ENCODE measurements at regions not wholly inside any gene's neighbourhood (a gene's known extent, or its start where the extent isn't known, plus 50 kb on each side); places are given as distances from the start of the nearest gene placed in this dataset.

DNA sequence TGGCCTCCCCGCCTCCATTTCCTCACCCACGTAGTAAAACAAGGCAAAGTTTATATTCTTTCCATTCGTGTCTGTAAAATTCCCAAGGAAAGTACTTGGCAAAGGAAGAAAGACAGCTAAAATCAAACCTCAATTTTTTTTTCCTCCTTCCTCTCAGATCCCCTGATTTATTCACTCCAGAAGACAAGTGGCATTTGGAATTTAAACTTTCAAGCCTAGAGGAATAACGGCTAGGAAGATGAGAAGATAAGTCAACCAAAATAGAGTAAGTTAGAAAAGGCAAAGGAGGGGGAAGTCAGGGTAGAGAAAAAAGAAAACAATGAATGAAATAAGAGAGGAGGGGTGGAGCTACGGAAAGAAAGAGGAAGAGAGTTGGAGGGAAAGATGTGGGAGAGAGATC lies 198.9 kb upstream of the PIK3C3 start:
- in situ Hi-C loops (cut with MboI; ENCODE audit: low pct_ligation_motif_present in 1 of 4, low pct_unique_long_range_greater_than_20kb in 1 of 4, low sequenced_read_pairs in 3 of 4): no loop called here
- H3K4me1 ChIP-seq: no peaks in the 10 kb centered on the region
- no peak for DNase-seq
- no peak overlapping the region for H3K4me3 ChIP-seq
- 50 to 70% methylated on average over 4 to 5 of the region's 5 CpGs for WGBS, 2 donors (ENCODE audit: low coverage in 1 of 2)
- no peak for TF ChIP-seq POLR2A (IDR thresholded peaks at IDR 0.05)
- TF ChIP-seq, protein P1, sequence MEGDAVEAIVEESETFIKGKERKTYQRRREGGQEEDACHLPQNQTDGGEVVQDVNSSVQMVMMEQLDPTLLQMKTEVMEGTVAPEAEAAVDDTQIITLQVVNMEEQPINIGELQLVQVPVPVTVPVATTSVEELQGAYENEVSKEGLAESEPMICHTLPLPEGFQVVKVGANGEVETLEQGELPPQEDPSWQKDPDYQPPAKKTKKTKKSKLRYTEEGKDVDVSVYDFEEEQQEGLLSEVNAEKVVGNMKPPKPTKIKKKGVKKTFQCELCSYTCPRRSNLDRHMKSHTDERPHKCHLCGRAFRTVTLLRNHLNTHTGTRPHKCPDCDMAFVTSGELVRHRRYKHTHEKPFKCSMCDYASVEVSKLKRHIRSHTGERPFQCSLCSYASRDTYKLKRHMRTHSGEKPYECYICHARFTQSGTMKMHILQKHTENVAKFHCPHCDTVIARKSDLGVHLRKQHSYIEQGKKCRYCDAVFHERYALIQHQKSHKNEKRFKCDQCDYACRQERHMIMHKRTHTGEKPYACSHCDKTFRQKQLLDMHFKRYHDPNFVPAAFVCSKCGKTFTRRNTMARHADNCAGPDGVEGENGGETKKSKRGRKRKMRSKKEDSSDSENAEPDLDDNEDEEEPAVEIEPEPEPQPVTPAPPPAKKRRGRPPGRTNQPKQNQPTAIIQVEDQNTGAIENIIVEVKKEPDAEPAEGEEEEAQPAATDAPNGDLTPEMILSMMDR (IDR thresholded peaks at IDR 0.05): no peak
- no peak for TF ChIP-seq POLR2AphosphoS5 (IDR thresholded peaks at IDR 0.05)
- no peak for TF ChIP-seq EP300 (IDR thresholded peaks at IDR 0.05; ENCODE audit: low read depth)
- H3K27me3 ChIP-seq: no peaks in the 10 kb centered on the region
- no peak overlapping the region for H3K27ac ChIP-seq
- H3K36me3 ChIP-seq: no peaks in the 10 kb centered on the region
- intact Hi-C loops (cut with DNase I; ENCODE audit: low total_unique reads): no loop called here
- no peaks in the 10 kb centered on the region for H3K9me3 ChIP-seq

DNA sequence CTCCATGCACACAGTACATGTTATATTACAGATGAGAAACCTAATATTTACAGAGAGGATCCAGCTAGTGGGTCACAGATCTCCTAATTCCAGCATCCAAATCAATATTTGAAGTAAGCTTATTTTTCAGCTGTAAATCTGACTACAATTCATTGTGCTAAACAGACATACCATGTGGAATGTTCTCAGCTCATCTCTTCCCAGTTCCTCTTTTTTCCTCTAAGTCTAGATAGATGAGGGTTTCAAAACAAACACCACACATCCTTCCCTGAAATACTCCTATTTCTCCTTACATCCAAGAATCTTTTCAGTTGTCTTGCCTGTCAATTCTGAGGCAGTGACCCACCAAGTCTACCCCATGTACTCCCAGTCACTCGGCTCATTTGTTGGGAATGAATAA lies 200.7 kb upstream of the PIK3C3 start:
- Histone ChIP-seq H3K9me3 (no peaks in the 10 kb centered on the region), H3K27me3 (no peaks in the 10 kb centered on the region), H3K4me3 (no peak overlapping the region), H3K27ac (no peak overlapping the region), H3K36me3 (no peaks in the 10 kb centered on the region), H3K4me1 (no peaks in the 10 kb centered on the region)
- 77% methylated on average over 1 of the region's 1 CpG; no CpG with 5 or more reads in 1 of the 2 donors for WGBS, 2 donors (ENCODE audit: low coverage in 1 of 2)
- intact Hi-C loops (cut with DNase I; ENCODE audit: low total_unique reads) (no loop called here), in situ Hi-C loops (cut with MboI; ENCODE audit: low pct_ligation_motif_present in 1 of 4, low pct_unique_long_range_greater_than_20kb in 1 of 4, low sequenced_read_pairs in 3 of 4) (no loop called here)
- no peak for TF ChIP-seq POLR2A (IDR thresholded peaks at IDR 0.05)
- no peak for TF ChIP-seq EP300 (IDR thresholded peaks at IDR 0.05; ENCODE audit: low read depth)
- TF ChIP-seq, protein P1 (IDR thresholded peaks at IDR 0.05): no peak
- TF ChIP-seq POLR2AphosphoS5 (IDR thresholded peaks at IDR 0.05): no peak
- DNase-seq: no peak

DNA sequence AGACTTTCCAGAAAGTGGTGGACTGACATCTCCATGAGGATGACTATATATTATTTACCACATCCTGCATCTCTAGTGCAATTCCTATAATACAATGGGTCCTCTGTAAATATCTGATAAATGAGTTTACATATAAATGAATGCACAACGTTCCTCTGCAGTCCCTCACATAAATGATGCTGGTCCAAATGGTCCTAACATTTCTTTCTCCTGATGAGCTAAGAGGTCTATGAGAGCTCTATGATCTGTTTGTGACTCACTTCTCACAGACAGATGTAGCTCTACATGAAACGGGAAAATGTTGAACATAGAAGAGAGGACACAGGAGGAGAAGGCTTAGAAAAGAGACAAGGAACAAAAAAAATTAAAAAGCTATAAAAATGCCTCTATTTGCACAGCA lies 201.2 kb upstream of the PIK3C3 start:
- Histone ChIP-seq H3K4me1 (no peaks in the 10 kb centered on the region), H3K27me3 (no peaks in the 10 kb centered on the region), H3K27ac (no peak overlapping the region), H3K36me3 (no peaks in the 10 kb centered on the region), H3K9me3 (no peaks in the 10 kb centered on the region), H3K4me3 (no peak overlapping the region)
- WGBS, 2 donors (ENCODE audit: low coverage in 1 of 2): 35 to 86% methylated on average over 1 to 2 of the region's 2 CpGs
- no peak for DNase-seq
- in situ Hi-C loops (cut with MboI; ENCODE audit: low pct_ligation_motif_present in 1 of 4, low pct_unique_long_range_greater_than_20kb in 1 of 4, low sequenced_read_pairs in 3 of 4): no loop called here
- intact Hi-C loops (cut with DNase I; ENCODE audit: low total_unique reads): no loop called here
- TF ChIP-seq POLR2AphosphoS5 (IDR thresholded peaks at IDR 0.05) (no peak), POLR2A (IDR thresholded peaks at IDR 0.05) (no peak)
- TF ChIP-seq, protein P1 (IDR thresholded peaks at IDR 0.05): no peak

DNA sequence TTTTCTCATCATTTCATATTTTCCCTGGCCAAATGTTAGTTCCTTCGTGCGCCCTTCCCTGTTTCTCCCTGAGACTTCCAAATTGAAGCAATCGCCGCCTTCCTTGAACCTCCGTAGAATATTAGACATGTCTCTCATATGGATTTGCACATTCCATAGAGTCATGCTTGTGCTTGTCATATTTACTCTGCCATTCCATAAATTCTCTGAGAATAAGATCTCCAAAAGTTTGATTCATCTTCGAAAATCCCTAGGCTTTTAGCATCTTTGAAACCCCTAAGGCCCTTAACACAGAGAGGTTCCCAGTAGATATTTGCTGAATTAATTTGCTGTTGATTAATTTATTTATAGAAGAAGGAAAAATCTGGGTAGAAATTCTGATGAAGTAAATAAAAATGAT lies 202.2 kb upstream of the PIK3C3 start:
- no peak overlapping the region for H3K27ac ChIP-seq
- H3K4me3 ChIP-seq: no peak overlapping the region
- H3K27me3 ChIP-seq: no peaks in the 10 kb centered on the region
- no peaks in the 10 kb centered on the region for H3K36me3 ChIP-seq
- in situ Hi-C loops (cut with MboI; ENCODE audit: low pct_ligation_motif_present in 1 of 4, low pct_unique_long_range_greater_than_20kb in 1 of 4, low sequenced_read_pairs in 3 of 4) (no loop called here), intact Hi-C loops (cut with DNase I; ENCODE audit: low total_unique reads) (no loop called here)
- no peak for DNase-seq
- H3K4me1 ChIP-seq: no peaks in the 10 kb centered on the region
- TF ChIP-seq, protein P1 (IDR thresholded peaks at IDR 0.05): no peak
- TF ChIP-seq POLR2AphosphoS5 (IDR thresholded peaks at IDR 0.05) (no peak), EP300 (IDR thresholded peaks at IDR 0.05; ENCODE audit: low read depth) (no peak), POLR2A (IDR thresholded peaks at IDR 0.05) (no peak)
- WGBS, 2 donors (ENCODE audit: low coverage in 1 of 2): 79 to 93% methylated on average over 6 of the region's 6 CpGs
- H3K9me3 ChIP-seq: no peaks in the 10 kb centered on the region
